Gastroesophageal sphincter (tissue), 4 donors: ENCODE measurements at regions not wholly inside any gene's neighbourhood (a gene's known extent, or its start where the extent isn't known, plus 50 kb on each side); places are given as distances from the start of the nearest gene placed in this dataset.

Experiments used
- ATAC-seq: fragments of 150-250 bp; one replicate; pipeline ENCODE4 v1.9.1; 2016; ENCODE audit warnings: mild to moderate bottlenecking, moderate library complexity
- H3K27ac ChIP-seq, 4 donors: fragments of 200-600 bp; sonication (generic) in 3 of 4; 1 replicate in 3 of 4; 2 replicates in 1 of 4; pipeline ENCODE4 v1.5.1; 2016 to 2019
- H3K27me3 ChIP-seq: fragments of 200-600 bp; sonication (generic); one replicate; pipeline ENCODE4 v1.5.1; 2019
- H3K36me3 ChIP-seq, 2 donors: fragments of 200-600 bp; sonication (generic); one replicate each; pipeline ENCODE4 v1.5.1; 2019; ENCODE audit warnings: control low read depth in 1 of 2
- H3K4me1 ChIP-seq, 3 donors: fragments of 200-600 bp; sonication (generic); 1 replicate in 2 of 3; 2 replicates in 1 of 3; pipeline ENCODE4 v1.5.1; 2016 to 2019; ENCODE audit warnings: control low read depth in 2 of 3
- H3K4me3 ChIP-seq, 2 donors: fragments of 200-600 bp; sonication (generic); one replicate each; pipeline ENCODE4 v1.5.1; 2019; ENCODE audit warnings: mild to moderate bottlenecking in 1 of 2, moderate library complexity in 1 of 2
- H3K9me3 ChIP-seq, 3 donors: fragments of 200-600 bp; sonication (generic); one replicate each; pipeline ENCODE4 v1.5.1; 2017 to 2019; ENCODE audit warnings: control low read depth in 2 of 3
- EP300 ChIP-seq: sonication (generic); formaldehyde crosslinking; IDR thresholded peaks from one replicate; pipeline ENCODE4 v1.6.1; 2017; ENCODE audit warnings: antibody characterized with exemption, mild to moderate bottlenecking
- POLR2A ChIP-seq, 2 donors: fragments of 450-650 bp; IDR thresholded peaks; one replicate each; pipeline ENCODE4 v1.6.1; 2017; ENCODE audit warnings: antibody characterized with exemption in 2 of 2, mild to moderate bottlenecking in 2 of 2, moderate library complexity in 1 of 2
- POLR2AphosphoS5 ChIP-seq: sonication (generic); formaldehyde crosslinking; IDR thresholded peaks from one replicate; pipeline ENCODE4 v1.6.1; 2017; ENCODE audit warnings: antibody characterized with exemption
- WGBS, 2 donors: methylation state at CpG; one replicate each; pipeline ENCODE4 v1.1.5; 2018; ENCODE audit warnings: low coverage in 1 of 2; 5-methylcytosine and 5-hydroxymethylcytosine counted together
- TF ChIP-seq, protein P1 (sequence below), 4 experiments: fragments of 200-600 bp in 2 of 4; fragments of 450-650 bp in 2 of 4; sonication (generic) in 1 of 4; IDR thresholded peaks; one replicate each; pipeline ENCODE4 v1.5.1; 2017 to 2019; ENCODE audit warnings: antibody characterized with exemption in 4 of 4, mild to moderate bottlenecking in 2 of 4, moderate library complexity in 2 of 4

DNA sequence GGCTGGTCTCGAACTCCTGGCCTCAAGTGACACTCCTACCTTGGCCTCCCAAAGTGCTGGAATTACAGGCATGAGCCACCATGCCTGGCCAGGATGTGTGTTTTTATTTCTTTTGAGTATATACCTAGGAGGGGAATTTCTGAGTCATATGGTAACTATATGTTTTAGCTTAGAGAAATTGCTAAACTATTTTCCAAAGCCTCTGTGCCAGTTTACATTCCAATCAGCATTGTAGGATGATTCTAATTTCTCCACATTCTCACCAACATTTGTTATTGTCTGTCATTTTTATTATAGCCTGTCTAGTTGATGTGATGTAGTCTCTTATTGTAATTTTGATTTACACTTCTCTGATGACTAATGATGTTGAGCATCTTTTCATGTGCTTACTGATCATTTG is 1576.0 kb downstream of the RPA4 start:
- H3K4me1 ChIP-seq, result no peaks in the 10 kb centered on the region
- H3K4me3 ChIP-seq, result no peak overlapping the region
- H3K27me3 ChIP-seq, result no peaks in the 10 kb centered on the region
- H3K9me3 ChIP-seq, result no peaks in the 10 kb centered on the region
- TF ChIP-seq, protein P1, sequence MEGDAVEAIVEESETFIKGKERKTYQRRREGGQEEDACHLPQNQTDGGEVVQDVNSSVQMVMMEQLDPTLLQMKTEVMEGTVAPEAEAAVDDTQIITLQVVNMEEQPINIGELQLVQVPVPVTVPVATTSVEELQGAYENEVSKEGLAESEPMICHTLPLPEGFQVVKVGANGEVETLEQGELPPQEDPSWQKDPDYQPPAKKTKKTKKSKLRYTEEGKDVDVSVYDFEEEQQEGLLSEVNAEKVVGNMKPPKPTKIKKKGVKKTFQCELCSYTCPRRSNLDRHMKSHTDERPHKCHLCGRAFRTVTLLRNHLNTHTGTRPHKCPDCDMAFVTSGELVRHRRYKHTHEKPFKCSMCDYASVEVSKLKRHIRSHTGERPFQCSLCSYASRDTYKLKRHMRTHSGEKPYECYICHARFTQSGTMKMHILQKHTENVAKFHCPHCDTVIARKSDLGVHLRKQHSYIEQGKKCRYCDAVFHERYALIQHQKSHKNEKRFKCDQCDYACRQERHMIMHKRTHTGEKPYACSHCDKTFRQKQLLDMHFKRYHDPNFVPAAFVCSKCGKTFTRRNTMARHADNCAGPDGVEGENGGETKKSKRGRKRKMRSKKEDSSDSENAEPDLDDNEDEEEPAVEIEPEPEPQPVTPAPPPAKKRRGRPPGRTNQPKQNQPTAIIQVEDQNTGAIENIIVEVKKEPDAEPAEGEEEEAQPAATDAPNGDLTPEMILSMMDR (IDR thresholded peaks at IDR 0.05), result no peak
- TF ChIP-seq EP300, result no peak
- no peak for ATAC-seq
- no peaks in the 10 kb centered on the region for H3K36me3 ChIP-seq
- no peak overlapping the region for H3K27ac ChIP-seq
- WGBS, 2 donors, result 100% methylated on average over 1 of the region's 1 CpG; no CpG with 5 or more reads in 1 of the 2 donors

DNA sequence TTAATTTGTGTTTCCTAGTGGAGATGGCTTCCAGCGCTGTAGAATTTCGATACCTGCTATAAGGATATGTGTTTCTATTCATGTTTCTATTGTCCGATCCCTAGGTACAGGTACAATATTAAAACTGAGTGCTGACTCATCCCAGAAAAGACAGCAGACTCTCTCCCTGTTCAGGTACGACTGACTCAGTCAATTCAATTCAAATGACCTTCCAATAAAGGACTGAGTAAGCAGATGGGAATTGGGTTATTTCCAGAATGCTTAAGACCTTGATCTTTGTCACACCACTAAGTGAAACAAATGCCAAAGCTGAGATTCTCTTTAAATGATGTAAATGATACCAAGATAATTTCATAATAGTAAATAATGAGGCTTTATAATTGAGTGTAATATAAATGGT is 1596.9 kb downstream of the RPA4 start:
- TF ChIP-seq, protein P1 (IDR thresholded peaks at IDR 0.05), result no peak
- TF ChIP-seq POLR2A (IDR thresholded peaks at IDR 0.05) (no peak), POLR2AphosphoS5 (no peak)
- ATAC-seq, result no peak
- 76 to 79% methylated on average over 4 of the region's 4 CpGs for WGBS, 2 donors

DNA sequence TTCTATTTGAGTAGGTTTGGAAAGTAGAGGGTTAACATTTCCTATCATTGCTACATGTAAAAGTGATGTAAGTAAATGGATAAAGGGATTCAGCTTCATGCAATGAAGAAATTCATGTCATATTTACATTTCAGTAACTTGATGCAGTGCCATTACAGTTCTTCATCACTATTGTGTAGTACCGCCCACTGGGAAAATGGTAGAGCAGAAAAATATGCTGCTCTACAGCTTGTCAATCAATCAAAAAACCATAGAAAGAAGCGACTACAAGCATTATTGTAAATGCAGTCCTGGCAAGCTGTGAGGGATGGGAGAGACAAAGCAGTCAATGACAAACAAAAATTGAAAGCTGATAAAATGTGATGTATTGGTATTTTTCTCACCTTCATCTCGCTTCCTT is 1597.9 kb downstream of the RPA4 start:
- H3K36me3 ChIP-seq, result no peaks in the 10 kb centered on the region
- ATAC-seq, result no peak
- H3K4me1 ChIP-seq, result no peaks in the 10 kb centered on the region
- no peaks in the 10 kb centered on the region for H3K27me3 ChIP-seq
- TF ChIP-seq EP300 (no peak), POLR2A (IDR thresholded peaks at IDR 0.05) (no peak), POLR2AphosphoS5 (no peak)
- TF ChIP-seq, protein P1 (IDR thresholded peaks at IDR 0.05), result no peak
- no peak overlapping the region for H3K27ac ChIP-seq
- no peak overlapping the region for H3K4me3 ChIP-seq
- H3K9me3 ChIP-seq, result no peaks in the 10 kb centered on the region
- WGBS, 2 donors, result 80 to 83% methylated on average over 2 to 3 of the region's 3 CpGs

More for the DNA sequence above, 1596.9 kb downstream of the RPA4 start:
- Histone ChIP-seq H3K4me1 (no peaks in the 10 kb centered on the region), H3K9me3 (no peaks in the 10 kb centered on the region), H3K36me3 (no peaks in the 10 kb centered on the region), H3K4me3 (no peak overlapping the region), H3K27ac (no peak overlapping the region), H3K27me3 (no peaks in the 10 kb centered on the region)

DNA sequence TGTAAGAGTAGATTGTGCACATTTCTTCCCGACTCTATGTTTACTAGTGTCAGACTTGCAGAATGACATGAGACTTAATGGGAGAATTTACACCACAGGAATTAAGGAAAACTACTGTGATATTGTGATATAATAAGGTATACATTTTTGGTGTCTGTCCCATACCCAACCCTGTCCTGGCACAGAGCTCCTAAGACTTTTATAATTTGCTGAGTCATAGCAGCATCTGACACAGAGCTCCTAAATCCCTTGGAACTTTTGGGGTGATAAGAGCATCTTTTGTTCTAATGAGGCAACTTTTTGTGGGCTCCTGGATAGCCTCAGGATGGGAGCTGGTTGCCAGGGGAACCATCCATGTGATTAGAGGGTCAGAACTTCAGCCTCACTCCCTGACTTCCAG is 1607.0 kb downstream of the RPA4 start:
- no peaks in the 10 kb centered on the region for H3K36me3 ChIP-seq
- H3K4me1 ChIP-seq, result no peaks in the 10 kb centered on the region
- H3K4me3 ChIP-seq, result no peak overlapping the region
- no peak for TF ChIP-seq POLR2AphosphoS5
- no peak for TF ChIP-seq EP300
- TF ChIP-seq POLR2A (IDR thresholded peaks at IDR 0.05), result no peak
- TF ChIP-seq, protein P1 (IDR thresholded peaks at IDR 0.05), result no peak
- H3K27me3 ChIP-seq, result no peaks in the 10 kb centered on the region
- no peak for ATAC-seq
- H3K9me3 ChIP-seq, result no peaks in the 10 kb centered on the region
- WGBS, 2 donors, result 57 to 67% methylated on average over 1 of the region's 1 CpG
- H3K27ac ChIP-seq, result no peak overlapping the region

DNA sequence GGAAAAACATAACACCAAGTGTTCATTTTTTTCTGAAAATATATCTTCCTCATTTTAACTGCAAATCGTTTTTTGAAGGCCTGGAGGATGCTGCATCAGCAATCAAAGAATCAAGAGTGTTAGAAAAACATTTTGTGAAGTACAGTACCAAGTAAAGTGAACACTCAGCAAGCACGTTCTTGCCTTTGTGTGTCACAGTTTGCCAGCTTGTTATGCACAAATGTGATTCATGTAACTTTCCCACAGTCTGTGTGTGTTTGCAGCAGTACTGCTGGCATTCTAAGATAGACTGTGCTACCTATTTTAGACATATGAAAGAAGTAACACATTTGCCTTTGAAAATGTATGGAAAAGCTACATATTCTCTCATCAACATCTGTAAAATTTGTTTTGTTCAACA is 1617.7 kb downstream of the RPA4 start:
- no peak for TF ChIP-seq EP300
- TF ChIP-seq POLR2A (IDR thresholded peaks at IDR 0.05), result no peak
- TF ChIP-seq POLR2AphosphoS5, result no peak
- TF ChIP-seq, protein P1 (IDR thresholded peaks at IDR 0.05), result no peak
- no peaks in the 10 kb centered on the region for H3K4me1 ChIP-seq
- no peak overlapping the region for H3K27ac ChIP-seq
- ATAC-seq, result no peak
- 20% methylated on average over 1 of the region's 2 CpGs for WGBS, 2 donors
- H3K27me3 ChIP-seq, result no peaks in the 10 kb centered on the region
- no peaks in the 10 kb centered on the region for H3K36me3 ChIP-seq
- no peak overlapping the region for H3K4me3 ChIP-seq
- H3K9me3 ChIP-seq, result no peaks in the 10 kb centered on the region
